ENCODE measurements at regions not wholly inside any gene's neighbourhood (a gene's known extent, or its start where the extent isn't known, plus 50 kb on each side); places are given as distances from the start of the nearest gene placed in this dataset.

- Histone ChIP-seq H3K27ac (ENCODE audit: insufficient read depth, low read length) (no peak overlapping the region), H2AK9ac (replicated peaks; ENCODE audit: low read depth, low read length, poor library complexity) (no peak overlapping the region), H3K4ac (ENCODE audit: low read depth, low read length) (no peak overlapping the region), H2BK5ac (ENCODE audit: low read depth, low read length, poor library complexity, severe bottlenecking) (no peak overlapping the region), H2BK120ac (ENCODE audit: low read depth, low read length) (no peak overlapping the region), H4K20me1 (ENCODE audit: insufficient read depth, low read length) (no peaks in the 10 kb centered on the region), H3K79me1 (ENCODE audit: low read depth in 1 of 2, low read length in 2 of 2) (no peaks in the 10 kb centered on the region), H3K4me2 (ENCODE audit: low read depth, low read length) (no peak overlapping the region), H3K14ac (replicated peaks; ENCODE audit: low read depth, low read length) (no peak overlapping the region), H2AK5ac (ENCODE audit: low read depth, low read length) (no peak overlapping the region), H2BK15ac (ENCODE audit: low read depth, low read length) (no peak overlapping the region), H3K36me3 (ENCODE audit: control insufficient read depth, insufficient read depth, low read length) (no peaks in the 10 kb centered on the region), H3K9ac (ENCODE audit: low read depth, low read length) (no peak overlapping the region), H2AFZ (replicated peaks; ENCODE audit: low read length, poor library complexity) (no peak overlapping the region), H3K4me3 (ENCODE audit: insufficient read depth, low read depth, low read length) (no peak overlapping the region), H4K91ac (ENCODE audit: insufficient read depth, low read depth, low read length) (no peak overlapping the region), H3K27me3 (ENCODE audit: control insufficient read depth, insufficient read depth, low read length) (no peaks in the 10 kb centered on the region), H3K56ac (ENCODE audit: extremely low read depth, insufficient read depth, low read length) (no peak overlapping the region), H3K9me3 (ENCODE audit: control insufficient read depth, insufficient read depth, low read length) (no peaks in the 10 kb centered on the region), H2BK20ac (ENCODE audit: low read depth, low read length) (no peak overlapping the region), H3K23ac (ENCODE audit: low read depth, low read length) (no peak overlapping the region), H4K5ac (ENCODE audit: low read depth, low read length) (no peak overlapping the region), H3K18ac (ENCODE audit: low read depth, low read length) (no peak overlapping the region), H3K4me1 (ENCODE audit: control insufficient read depth, insufficient read depth, low read length) (no peaks in the 10 kb centered on the region), H3K9me1 (ENCODE audit: insufficient read depth, low read length) (no peaks in the 10 kb centered on the region), H4K8ac (ENCODE audit: low read depth in 2 of 2, low read length in 2 of 2) (no peak overlapping the region)
- no peak for DNase-seq
- ChIA-PET CTCF (no interaction called here), POLR2A (ENCODE audit: unreplicated experiment) (no interaction called here)
- intact Hi-C loops (cut with micrococcal nuclease): no loop called here
- WGBS, 2 experiments (ENCODE audit: extremely low coverage in 2 of 2, insufficient read length in 1 of 2): no CpG with 5 or more reads among the region's 4 CpGs
- no TSS peak for BruUV-seq (replicated peaks)
- in situ Hi-C loops (cut with MboI; ENCODE audit: low sequenced_read_pairs): no loop called here
- ATAC-seq (ENCODE audit: low read depth): no peak
- dilution Hi-C loops (cut with HindIII; ENCODE audit: low sequenced_read_pairs, unreplicated experiment): no loop called here
- TF ChIP-seq MXI1 (IDR thresholded peaks at IDR 0.05; ENCODE audit: borderline replicate concordance, low read depth, low read length) (no peak), CEBPB (IDR thresholded peaks at IDR 0.05; ENCODE audit: low read depth, low read length) (no peak)
Measured at GRCh38 chr5:88487066-88487465, 218.4 kb upstream of the TMEM161B start.

All from IMR-90 (cell line).